AG08396 (cell line): ENCODE measurements at regions not wholly inside any gene's neighbourhood (a gene's known extent, or its start where the extent isn't known, plus 50 kb on each side); places are given as distances from the start of the nearest gene placed in this dataset.
"Not testable (repeated sequence)": the region's sequence is repeated elsewhere in the genome, so short reads cannot be mapped to it uniquely, and the experiment has no call there.

Source experiments
- DNase-seq: peaks from one replicate; pipeline ENCODE4 v3.0.0; 2012; ENCODE audit warnings: low spot score, mixed read lengths

- no peak for DNase-seq
These were observed 50.8 kb upstream of the ECHDC3 start for GRCh38 chr10:11691319-11691755.

DNA sequence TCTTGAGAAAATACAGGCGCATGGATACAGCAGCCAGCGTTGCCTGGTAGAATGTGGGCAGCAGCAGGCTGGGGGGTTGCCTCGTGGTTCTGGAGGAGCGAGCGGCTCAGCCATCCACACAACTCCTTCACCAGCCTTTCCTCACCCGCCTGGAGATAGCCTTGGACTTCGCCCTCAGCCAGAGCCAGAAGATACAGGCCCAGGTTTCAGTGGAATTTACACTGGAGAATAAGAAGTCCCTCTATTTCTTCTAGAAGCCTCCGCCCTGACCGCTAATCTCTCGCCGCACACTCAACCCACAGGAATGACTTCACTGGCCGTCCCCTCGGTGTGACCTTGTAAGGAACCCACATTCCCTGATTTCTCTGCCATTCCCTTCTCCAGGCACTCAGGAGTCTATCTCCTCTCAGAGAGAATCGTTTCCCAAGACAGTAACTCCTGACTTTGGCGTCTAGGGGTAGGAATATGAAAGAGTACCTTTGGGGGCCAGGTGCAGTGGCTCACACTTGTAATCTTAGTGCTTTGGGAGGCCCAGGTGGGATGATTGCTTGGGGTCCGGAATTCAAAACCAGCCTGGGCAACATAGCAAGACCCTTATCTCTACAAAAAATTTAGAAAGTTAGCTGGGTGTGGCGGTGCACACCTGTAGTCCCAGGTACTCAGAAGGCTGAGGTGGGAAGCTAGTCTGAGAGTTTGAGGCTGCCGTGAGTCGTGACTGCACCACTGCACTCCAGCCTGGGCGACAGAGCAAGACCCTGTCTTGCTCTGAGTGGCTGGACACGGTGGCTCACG, 52.0 kb upstream of the ECHDC3 start:
- no peak for DNase-seq

GRCh38 chr10:11688448-11688795, 53.8 kb upstream of the ECHDC3 start:
- not testable (repeated sequence) for DNase-seq

DNA sequence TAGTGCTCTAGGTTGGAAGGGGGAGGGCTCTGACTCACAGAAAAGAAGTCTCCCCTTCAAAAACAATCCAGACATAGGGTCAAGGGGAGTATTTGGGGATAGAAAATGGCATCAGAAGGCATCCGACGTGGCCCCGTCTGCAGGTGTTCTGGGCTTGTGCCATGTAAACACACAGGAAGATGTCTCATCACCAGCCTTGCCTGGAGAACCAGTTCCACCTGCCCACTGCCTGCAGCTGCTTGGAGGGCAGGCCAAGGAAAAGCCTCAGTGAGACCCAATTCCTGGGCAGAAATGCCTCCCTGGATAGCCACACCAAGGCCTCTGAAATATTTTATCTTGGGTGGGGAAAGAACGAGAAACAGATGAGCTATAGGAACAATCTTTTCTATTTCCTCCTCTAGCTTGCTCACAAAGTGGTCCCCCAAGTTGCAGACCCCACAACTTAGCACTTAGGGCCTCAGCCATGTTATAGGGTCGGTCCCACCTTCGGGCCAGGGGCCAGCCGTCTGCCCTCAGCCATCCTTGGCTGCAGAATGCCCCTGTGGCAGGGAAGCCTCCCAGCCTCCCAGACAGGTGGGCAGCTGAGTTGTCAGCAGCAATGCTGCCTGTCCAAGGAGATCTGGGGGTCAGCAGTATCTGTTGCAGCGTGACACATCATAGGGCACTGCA, 54.3 kb upstream of the ECHDC3 start:
- no peak for DNase-seq

DNA sequence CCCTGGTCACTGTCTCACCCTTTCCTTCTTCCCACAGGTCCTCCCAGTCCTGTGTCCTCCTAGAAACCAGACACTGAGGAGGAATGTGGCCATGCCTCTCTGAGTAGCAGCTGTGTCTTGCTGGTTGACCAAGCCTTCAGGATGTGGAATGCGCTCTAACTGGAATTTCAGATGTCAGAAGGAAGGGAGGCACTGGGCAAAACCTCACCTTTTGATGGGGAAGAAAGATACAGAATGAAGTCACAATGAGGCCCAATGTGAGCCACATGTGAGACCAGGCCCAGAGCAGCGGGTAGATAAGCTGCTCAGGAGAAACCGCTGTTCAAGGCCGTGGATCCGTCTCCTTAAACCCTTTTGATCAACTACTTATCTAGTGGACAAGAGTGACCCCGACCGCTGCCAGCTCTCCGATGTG, 54.8 kb upstream of the ECHDC3 start:
- peak; percentile 20 for DNase-seq

GRCh38 chr10:11685787-11686218, 56.4 kb upstream of the ECHDC3 start:
- DNase-seq: no peak

DNA sequence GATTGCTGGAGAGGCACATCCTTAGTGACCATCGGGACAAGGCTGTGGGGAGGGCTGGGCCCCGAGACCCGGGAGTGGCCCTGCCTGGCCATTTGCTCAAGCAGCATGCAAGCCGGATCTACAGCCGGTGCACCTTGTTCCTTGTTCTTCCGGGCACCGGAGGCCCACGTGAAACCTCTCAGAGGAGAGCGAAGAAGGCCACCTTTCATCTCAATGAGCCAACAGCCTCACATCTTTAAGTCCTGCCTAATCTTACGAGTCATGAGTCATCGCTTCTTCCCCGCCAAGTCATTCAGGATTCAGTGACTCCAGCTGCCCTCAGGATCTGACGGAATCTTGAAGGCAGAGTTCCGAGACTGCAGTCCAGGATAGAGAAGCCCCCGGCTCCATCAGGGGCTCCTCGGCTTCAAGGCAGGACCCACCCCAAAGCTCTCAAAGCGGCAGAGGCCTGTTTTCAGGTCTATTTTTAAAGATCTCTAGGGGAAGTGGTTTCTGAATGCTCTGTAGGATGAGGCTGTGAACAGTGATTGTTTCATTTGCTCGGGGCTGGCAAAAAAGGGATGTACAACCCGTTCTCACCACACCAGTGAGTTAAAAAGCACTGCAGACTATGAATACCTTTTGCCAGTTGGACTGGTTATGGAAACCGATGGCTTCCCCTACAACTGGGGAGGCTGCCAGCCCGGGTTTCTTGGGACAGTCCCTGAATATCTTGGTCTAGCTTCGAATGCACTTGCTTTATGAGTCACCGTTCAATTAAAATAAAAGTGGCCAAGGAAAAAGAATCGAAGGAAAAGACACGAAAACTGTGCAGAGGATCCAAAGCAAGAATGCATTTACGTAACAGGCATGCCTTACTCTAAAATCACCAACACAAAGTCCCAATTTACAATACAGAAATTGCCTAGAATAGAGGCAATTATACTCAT, 57.2 kb upstream of the ECHDC3 start:
- peak; percentile 79 for DNase-seq

GRCh38 chr10:11684341-11684716, 57.9 kb upstream of the ECHDC3 start:
- not testable (repeated sequence) for DNase-seq

DNA sequence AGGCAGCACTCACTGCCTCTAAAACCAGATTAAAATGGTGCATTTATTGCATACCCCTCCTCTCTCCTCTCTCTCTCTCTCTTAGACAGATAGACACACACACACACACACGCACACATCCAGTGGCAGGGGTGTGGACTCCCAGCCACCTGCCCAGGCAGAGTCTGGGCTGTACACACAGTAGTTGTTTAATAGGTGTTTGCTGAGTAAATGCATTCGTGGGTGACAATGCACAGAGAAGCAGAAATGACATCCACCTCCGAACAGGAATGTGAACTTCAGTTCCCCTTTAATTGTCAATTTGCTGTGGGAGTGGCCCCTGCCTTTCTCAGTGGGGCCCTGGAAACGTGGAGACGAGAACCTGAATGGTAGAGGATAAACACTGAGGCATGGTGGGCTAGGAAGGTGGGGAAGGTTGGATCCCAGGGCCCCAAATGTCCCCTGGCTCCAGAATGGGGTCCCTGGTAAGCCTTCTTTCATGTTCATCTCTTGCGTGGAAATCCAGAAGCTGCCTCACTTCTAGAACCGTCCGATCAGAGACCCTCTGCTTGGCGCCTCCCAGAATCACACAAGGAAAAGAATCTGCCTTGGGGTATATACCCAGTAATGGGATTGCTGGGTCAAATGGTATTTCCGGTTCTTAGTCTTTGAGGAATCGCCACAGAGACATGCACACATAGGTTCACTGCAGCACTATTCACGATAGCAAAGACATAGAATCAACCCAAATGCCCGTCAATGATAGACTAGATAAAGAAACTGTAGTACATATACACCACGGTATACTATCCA, 58.5 kb upstream of the ECHDC3 start:
- DNase-seq: no peak

DNA sequence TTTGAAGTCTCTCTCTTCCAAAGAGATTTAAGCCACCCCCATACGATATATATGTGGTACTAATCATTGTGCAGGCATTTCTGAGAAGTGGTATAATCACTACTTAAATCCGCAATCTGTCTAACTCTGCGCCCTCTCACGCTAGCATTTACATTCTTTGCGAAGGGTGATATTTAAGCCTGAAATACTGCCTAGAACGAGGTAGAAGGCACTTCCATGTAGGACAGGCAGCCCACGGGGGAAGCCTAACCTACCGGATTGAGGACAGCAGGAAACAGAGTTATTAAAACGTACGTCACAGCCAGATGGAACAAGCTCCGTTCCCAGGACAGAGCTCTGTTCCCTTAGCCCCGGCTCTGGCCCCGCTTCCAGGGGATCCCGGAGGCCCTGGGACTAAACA, 59.3 kb upstream of the ECHDC3 start:
- DNase-seq: no peak

GRCh38 chr10:11682267-11682683, 59.9 kb upstream of the ECHDC3 start:
- no peak for DNase-seq

GRCh38 chr10:11680496-11680895, 61.7 kb upstream of the ECHDC3 start:
- no peak for DNase-seq

DNA sequence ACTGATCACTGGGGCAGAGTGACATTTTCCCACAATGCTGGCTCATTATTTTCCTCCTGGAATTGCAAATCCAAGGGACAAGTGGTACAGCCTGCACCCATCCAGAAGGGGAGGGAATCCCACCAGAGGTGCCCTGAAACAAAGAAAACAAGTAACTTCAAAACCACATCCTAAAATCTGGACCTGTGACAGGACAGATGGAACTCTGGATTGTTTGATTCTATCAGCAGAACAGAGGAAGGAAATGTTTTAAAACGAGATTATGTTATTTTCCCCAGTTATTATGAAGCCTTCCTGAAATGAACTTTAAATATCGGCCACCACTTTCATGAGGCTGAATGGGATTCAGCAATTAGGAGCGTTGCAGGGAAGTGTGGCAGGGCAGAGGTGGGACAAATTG, 62.2 kb upstream of the ECHDC3 start:
- no peak for DNase-seq

DNA sequence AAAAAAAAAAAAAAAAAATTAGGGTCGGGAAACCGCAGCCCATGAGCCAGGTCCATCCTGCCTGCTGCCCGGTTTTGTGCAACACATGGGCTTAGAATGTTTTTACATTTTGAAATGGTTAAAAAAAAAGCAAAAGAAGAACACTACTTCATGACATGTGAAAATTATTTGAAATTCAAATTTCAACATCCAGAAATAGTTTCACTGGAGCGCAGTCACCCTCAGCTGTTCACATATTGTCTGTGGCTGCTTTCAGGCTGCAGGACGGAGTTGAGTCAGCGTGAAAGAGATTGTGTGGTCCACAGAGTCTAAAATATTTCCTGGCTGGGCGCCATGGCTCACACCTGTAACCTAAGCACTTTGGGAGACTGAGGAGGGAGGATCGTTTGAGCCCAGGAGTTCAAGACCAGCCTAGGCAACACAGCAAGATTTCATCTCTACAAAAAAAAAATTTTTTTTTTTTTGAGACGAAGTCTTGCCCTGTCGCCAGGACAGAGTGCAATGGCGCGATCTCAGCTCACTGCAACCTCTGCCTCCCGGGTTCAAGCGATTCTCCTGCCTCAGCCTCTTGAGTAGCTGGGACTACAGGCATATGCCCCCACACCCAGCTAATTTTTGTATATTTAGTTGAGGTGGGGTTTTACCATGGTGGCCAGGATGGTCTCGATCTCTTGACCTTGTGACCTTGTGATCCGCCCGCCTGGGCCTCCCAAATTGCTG, 63.9 kb upstream of the ECHDC3 start:
- no peak for DNase-seq

DNA sequence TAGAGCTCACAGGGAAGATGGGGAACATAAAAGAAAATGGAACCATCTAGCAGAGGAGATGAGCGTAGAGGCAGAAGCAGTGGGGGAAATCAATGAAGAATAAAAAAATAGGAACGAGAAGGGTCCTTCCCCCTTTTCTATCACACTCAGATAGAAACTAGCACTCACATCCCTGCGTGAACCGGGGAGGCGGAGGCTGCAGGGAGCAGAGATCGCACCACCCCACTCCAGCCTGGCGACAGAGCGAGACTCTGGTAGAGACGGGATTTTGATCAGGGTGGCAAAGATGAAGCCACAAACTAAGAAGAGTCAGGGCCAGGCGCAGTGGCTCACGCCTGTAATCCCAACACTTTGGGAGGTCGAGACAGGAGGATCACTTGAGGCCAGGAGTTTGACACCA, 64.7 kb upstream of the ECHDC3 start:
- DNase-seq: no peak

GRCh38 chr10:11673346-11674280, 62.2 kb upstream of the USP6NL start:
- no peak for DNase-seq

GRCh38 chr10:11672836-11673235, 61.4 kb upstream of the USP6NL start:
- DNase-seq: no peak

DNA sequence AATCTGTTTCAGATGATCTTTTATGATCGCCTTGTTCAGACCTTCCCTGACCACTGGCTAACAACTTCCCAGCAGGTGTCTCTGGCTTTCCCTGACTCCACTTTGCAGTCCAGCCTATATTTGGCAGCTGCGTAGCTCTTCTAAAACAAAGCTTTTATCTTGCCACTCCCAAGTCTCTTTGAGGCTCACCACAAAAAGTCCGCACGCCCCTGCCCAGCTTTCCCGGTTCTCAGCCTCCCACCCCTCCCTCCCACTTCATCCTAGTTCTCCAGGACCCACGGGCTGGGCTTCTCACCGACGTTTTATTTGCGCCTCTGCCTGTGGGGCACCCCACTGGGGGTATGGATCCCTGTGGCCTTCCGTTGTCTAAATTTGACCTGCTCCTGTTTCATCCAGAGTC, 58.9 kb upstream of the USP6NL start:
- DNase-seq: no peak

GRCh38 chr10:11668847-11669610, 57.6 kb upstream of the USP6NL start:
- no peak for DNase-seq
